Caco-2 (cell line): ENCODE measurements at regions not wholly inside any gene's neighbourhood (a gene's known extent, or its start where the extent isn't known, plus 50 kb on each side); places are given as distances from the start of the nearest gene placed in this dataset.

Experiments used
- BruUV-seq: library from RNA; stranded (reverse); fragments of 400-500 nt; replicated peaks from 2 replicates; lab custom pipeline; 2021; lab: Mats Ljungman, UMichigan
- CTCF ChIA-PET: fragments of 300-600 bp; sonication (Branson Sonifier 250); formaldehyde crosslinking; loops from one replicate; lab custom pipeline; 2022; ENCODE audit warnings: antibody characterized with exemption; lab: Charles Lee
- POLR2A ChIA-PET: fragments of 300-600 bp; sonication (Branson Sonifier 250); formaldehyde crosslinking; loops from one replicate; lab custom pipeline; 2022; ENCODE audit warnings: antibody characterized with exemption; lab: Charles Lee
- DNase-seq, 2 experiments: peaks; one replicate each; pipeline versions ENCODE4 v3.0.0 to v3.0.0-alpha.2; 2020 to 2022
- H3K27me3 ChIP-seq: replicated peaks from 2 replicates; pipeline ENCODE4 v1.6.0; 2011; ENCODE audit warnings: low read length; ENCODE audit not compliant: control insufficient read depth, insufficient read depth
- H3K36me3 ChIP-seq: 2 replicates; pipeline ENCODE4 v1.5.1; 2011; ENCODE audit warnings: low read length; ENCODE audit not compliant: control insufficient read depth, insufficient read depth
- H3K4me1 ChIP-seq: fragments of 250-450 bp; sonication (Bioruptor Pico); 2 replicates; pipeline ENCODE4 v1.5.1; 2020; ENCODE audit warnings: mild to moderate bottlenecking
- H3K4me3 ChIP-seq: 2 replicates; pipeline ENCODE4 v1.5.1; 2011; ENCODE audit warnings: low read depth, mild to moderate bottlenecking, control low read depth, low read length
- H3K9me3 ChIP-seq: fragments of 250-450 bp; sonication (Bioruptor Pico); 2 replicates; pipeline ENCODE4 v1.5.1; 2020; ENCODE audit warnings: mild to moderate bottlenecking, moderate library complexity
- H3K27ac Mint-ChIP-seq: one replicate; pipeline ENCODE4 v1.8.0; 2022; ENCODE audit warnings: mixed read lengths; ENCODE audit not compliant: unreplicated experiment
- H3K27me3 Mint-ChIP-seq: one replicate; pipeline ENCODE4 v1.8.0; 2022; ENCODE audit warnings: mixed read lengths; ENCODE audit not compliant: insufficient read depth, unreplicated experiment
- H3K36me3 Mint-ChIP-seq: one replicate; pipeline ENCODE4 v1.8.0; 2022; ENCODE audit warnings: mild to moderate bottlenecking, mixed read lengths; ENCODE audit not compliant: insufficient read depth, unreplicated experiment
- H3K4me1 Mint-ChIP-seq: one replicate; pipeline ENCODE4 v1.8.0; 2022; ENCODE audit warnings: low read depth, mixed read lengths; ENCODE audit not compliant: unreplicated experiment
- H3K4me3 Mint-ChIP-seq: one replicate; pipeline ENCODE4 v1.8.0; 2022; ENCODE audit warnings: mild to moderate bottlenecking, moderate library complexity, mixed read lengths; ENCODE audit not compliant: unreplicated experiment
- H3K9me3 Mint-ChIP-seq: one replicate; pipeline ENCODE4 v1.8.0; 2022; ENCODE audit warnings: mixed read lengths; ENCODE audit not compliant: unreplicated experiment
- intact Hi-C: fragments of 100-400 bp; cut with micrococcal nuclease; formaldehyde crosslinking; loops from one replicate; pipeline ENCODE4 v1.10.0; 2022; ENCODE audit not compliant: unreplicated experiment
- TF ChIP-seq, protein P1 (sequence below), 2 experiments: fragments of 200-600 bp in 1 of 2; IDR thresholded peaks; 1 replicate in 1 of 2; 2 replicates in 1 of 2; pipeline versions ENCODE4 v1.5.1 to v1.8.0; 2011 to 2022; ENCODE audit warnings: antibody characterized with exemption in 1 of 2, control low read depth in 1 of 2, inconsistent platforms in 1 of 2, low read depth in 1 of 2, low read length in 1 of 2, mild to moderate bottlenecking in 1 of 2, moderate library complexity in 1 of 2; ENCODE audit not compliant: insufficient read depth in 1 of 2, severe bottlenecking in 1 of 2, unreplicated experiment in 1 of 2

DNA sequence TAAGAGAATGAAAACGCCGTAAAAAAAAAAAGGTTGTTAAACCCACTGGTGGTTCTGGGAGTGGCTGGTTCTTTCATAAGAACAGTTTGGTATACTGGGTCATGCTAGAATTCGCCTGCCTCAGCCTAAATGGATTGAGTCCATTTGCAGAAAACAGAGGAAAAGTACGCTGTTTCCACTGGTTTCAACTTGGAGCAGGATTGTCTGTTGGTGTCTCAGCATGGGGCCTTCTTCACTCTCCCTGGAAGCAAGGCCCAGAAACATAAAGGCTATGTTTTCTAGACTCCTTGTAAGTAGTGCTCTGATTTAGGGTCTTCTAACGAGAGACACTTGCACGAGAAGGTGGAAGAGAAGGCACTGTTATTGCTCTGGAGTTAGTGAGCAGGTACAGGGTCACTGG lies 116.9 kb upstream of the MTAP start:
- H3K27ac Mint-ChIP-seq: no peak overlapping the region
- TF ChIP-seq, protein P1, sequence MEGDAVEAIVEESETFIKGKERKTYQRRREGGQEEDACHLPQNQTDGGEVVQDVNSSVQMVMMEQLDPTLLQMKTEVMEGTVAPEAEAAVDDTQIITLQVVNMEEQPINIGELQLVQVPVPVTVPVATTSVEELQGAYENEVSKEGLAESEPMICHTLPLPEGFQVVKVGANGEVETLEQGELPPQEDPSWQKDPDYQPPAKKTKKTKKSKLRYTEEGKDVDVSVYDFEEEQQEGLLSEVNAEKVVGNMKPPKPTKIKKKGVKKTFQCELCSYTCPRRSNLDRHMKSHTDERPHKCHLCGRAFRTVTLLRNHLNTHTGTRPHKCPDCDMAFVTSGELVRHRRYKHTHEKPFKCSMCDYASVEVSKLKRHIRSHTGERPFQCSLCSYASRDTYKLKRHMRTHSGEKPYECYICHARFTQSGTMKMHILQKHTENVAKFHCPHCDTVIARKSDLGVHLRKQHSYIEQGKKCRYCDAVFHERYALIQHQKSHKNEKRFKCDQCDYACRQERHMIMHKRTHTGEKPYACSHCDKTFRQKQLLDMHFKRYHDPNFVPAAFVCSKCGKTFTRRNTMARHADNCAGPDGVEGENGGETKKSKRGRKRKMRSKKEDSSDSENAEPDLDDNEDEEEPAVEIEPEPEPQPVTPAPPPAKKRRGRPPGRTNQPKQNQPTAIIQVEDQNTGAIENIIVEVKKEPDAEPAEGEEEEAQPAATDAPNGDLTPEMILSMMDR (IDR thresholded peaks at IDR 0.05; ENCODE audit: insufficient read depth in 1 of 2, low read depth in 1 of 2, low read length in 1 of 2, severe bottlenecking in 1 of 2, unreplicated experiment in 1 of 2): no peak
- H3K36me3 Mint-ChIP-seq: no peaks in the 10 kb centered on the region
- Histone ChIP-seq H3K36me3 (no peaks in the 10 kb centered on the region), H3K4me1 (peaks cover 12% of the 10 kb centered on the region), H3K4me3 (no peak overlapping the region), H3K9me3 (no peaks in the 10 kb centered on the region), H3K27me3 (no peaks in the 10 kb centered on the region)
- H3K4me1 Mint-ChIP-seq: no peaks in the 10 kb centered on the region
- CTCF ChIA-PET: no interaction called here
- H3K9me3 Mint-ChIP-seq: no peaks in the 10 kb centered on the region
- no peaks in the 10 kb centered on the region for H3K27me3 Mint-ChIP-seq
- H3K4me3 Mint-ChIP-seq: no peak overlapping the region
- DNase-seq: no peak
- intact Hi-C loops: no loop called here
- no TSS peak for BruUV-seq
- POLR2A ChIA-PET: no interaction called here

DNA sequence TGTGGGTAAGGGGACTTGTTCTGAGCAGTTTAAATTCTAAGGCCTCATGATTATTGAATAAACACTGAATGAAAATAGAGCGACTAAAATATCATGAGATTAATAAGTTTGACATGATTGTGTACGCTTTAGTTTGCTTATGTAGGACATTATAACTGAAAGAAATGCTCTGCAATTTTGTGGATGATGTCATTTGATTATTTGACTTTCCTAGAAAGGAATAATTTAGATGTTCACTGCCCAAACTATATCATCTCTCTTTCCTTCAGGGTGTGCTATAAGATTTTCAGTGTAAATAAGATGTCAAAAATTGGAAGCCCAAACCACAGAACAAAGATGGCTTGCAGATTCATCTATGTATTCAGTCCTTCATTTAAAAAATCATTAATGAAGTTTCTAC lies 115.7 kb upstream of the MTAP start:
- H3K36me3 Mint-ChIP-seq: no peaks in the 10 kb centered on the region
- Histone ChIP-seq H3K36me3 (no peaks in the 10 kb centered on the region), H3K9me3 (no peaks in the 10 kb centered on the region), H3K4me1 (peaks cover 12% of the 10 kb centered on the region), H3K4me3 (no peak overlapping the region), H3K27me3 (no peaks in the 10 kb centered on the region)
- no TSS peak for BruUV-seq
- no peak for DNase-seq
- ChIA-PET CTCF (no interaction called here), POLR2A (no interaction called here)
- no peak overlapping the region for H3K27ac Mint-ChIP-seq
- intact Hi-C loops: no loop called here
- no peak overlapping the region for H3K4me3 Mint-ChIP-seq
- TF ChIP-seq, protein P1 (IDR thresholded peaks at IDR 0.05; ENCODE audit: insufficient read depth in 1 of 2, low read depth in 1 of 2, low read length in 1 of 2, severe bottlenecking in 1 of 2, unreplicated experiment in 1 of 2): no peak
- H3K27me3 Mint-ChIP-seq: no peaks in the 10 kb centered on the region
- no peaks in the 10 kb centered on the region for H3K9me3 Mint-ChIP-seq
- H3K4me1 Mint-ChIP-seq: no peaks in the 10 kb centered on the region

DNA sequence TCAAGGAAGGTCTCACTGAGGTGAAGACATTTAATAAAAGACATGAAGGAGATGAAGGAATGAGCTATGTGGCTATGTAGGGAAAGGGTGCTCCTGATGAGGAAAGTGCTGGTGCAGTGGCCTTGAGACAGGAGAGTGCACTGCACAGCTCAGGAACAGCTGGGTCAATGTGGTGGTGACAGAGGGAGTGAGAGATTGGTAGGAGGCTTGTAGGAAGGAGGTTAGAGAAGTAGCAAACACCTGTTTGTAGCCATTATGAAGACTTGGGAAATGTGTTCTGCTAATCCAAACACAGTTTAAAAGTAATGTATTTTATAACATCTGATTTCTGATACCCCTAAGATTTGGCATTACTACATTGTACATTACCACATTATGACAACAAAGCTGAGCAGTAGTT lies 115.1 kb upstream of the MTAP start:
- H3K4me1 Mint-ChIP-seq: no peaks in the 10 kb centered on the region
- BruUV-seq: no TSS peak

More for the DNA sequence above, 115.1 kb upstream of the MTAP start:
- DNase-seq: no peak
- Histone ChIP-seq H3K4me3 (no peak overlapping the region), H3K27me3 (no peaks in the 10 kb centered on the region), H3K4me1 (peaks cover 12% of the 10 kb centered on the region), H3K36me3 (no peaks in the 10 kb centered on the region), H3K9me3 (no peaks in the 10 kb centered on the region)
- H3K27ac Mint-ChIP-seq: no peak overlapping the region
- ChIA-PET CTCF (no interaction called here), POLR2A (no interaction called here)
- intact Hi-C loops: no loop called here
- H3K4me3 Mint-ChIP-seq: no peak overlapping the region
- TF ChIP-seq, protein P1 (IDR thresholded peaks at IDR 0.05; ENCODE audit: insufficient read depth in 1 of 2, low read depth in 1 of 2, low read length in 1 of 2, severe bottlenecking in 1 of 2, unreplicated experiment in 1 of 2): no peak
- no peaks in the 10 kb centered on the region for H3K27me3 Mint-ChIP-seq
- H3K36me3 Mint-ChIP-seq: no peaks in the 10 kb centered on the region
- no peaks in the 10 kb centered on the region for H3K9me3 Mint-ChIP-seq
